GM21619 (cell line): ENCODE measurements at regions not wholly inside any gene's neighbourhood (a gene's known extent, or its start where the extent isn't known, plus 50 kb on each side); places are given as distances from the start of the nearest gene placed in this dataset.
"Not testable (repeated sequence)": the region's sequence is repeated elsewhere in the genome, so short reads cannot be mapped to it uniquely, and the experiment has no call there.

Experiments
- ATAC-seq: cut with Tn5 transposase; IDR thresholded peaks from one replicate; pipeline ENCODE4 v1.9.1; 2021; ENCODE audit not compliant: unreplicated experiment

DNA sequence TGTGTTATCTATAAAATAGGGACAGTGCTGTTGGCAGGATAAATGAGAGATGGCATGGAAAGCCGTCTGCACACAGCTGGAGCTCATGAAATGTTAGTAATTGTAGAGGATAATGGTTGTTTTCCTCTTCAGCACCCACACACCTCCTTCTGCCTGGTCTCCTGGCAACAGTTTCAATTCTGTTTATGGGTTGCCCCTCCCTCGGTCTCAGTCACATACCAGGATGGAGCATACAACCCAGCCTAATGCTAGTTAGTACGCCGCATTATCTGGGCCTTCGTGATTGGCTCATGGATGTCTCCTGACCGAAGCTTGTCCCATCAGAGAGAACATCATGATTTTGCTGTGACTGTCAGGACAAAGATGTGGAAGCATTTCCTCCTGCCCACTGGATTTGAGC, 126.2 kb upstream of the WSCD1 start:
- ATAC-seq: no peak

DNA sequence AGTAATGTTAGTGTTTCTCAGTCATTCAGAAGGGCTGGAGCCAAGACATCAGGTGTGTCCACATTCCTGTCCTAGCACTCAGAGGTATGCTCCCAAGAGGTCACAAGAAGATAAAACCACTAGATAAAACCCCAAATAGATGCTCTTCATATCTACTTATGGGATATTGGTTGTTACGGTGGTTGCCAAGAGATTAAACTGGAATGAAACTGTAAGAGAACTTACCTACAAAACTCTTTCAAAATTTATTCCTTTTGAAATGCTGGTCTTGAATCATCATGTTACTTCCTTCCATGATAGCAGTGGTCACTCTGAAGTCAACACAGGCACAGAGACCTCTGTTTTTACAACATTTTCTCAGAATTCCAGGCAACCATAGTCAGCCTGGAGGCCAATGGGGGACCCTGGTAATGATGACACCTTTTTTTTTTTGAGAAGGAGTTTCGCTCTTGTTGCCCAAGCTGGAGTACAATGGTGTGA, 122.4 kb upstream of the WSCD1 start:
- no peak for ATAC-seq

DNA sequence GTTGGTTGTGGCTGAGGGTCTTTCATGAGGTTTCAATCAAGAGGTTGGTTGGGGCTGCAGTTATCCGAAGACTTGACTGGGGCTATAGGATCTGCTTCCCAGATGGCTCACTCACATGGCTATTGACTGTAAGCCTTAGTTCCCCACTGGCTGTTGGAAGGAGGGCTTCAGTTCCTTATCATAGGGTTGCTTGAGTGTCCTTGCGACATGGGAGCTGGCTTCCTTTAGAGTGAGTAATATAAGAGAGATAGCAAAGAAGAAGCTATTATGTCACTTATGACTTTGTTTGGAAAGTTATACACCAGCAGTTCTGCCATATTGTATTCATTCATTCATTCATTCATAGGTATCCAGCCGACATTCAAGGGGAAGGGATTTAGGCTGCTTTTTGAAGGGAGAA, 121.4 kb upstream of the WSCD1 start:
- ATAC-seq: no peak

DNA sequence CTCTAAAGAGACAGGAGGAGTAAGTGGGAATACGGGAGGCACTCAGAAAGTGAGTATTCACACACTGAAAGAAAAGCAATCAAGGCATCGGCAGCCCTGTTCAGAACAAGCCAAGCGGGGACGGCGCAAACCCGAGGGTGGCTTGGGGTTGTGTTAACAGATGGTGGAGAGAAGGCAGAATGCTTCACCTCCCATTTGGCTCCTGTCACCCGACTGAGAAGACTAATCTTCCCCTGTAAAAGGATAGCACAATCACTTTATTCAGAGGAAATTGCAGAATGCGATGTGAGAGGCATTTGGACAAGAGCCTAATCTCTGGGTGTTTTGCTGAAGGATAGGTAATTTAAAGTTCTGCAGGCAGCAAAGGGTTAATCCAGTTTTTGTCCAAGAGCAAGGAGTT, 119.3 kb upstream of the WSCD1 start:
- ATAC-seq: no peak

DNA sequence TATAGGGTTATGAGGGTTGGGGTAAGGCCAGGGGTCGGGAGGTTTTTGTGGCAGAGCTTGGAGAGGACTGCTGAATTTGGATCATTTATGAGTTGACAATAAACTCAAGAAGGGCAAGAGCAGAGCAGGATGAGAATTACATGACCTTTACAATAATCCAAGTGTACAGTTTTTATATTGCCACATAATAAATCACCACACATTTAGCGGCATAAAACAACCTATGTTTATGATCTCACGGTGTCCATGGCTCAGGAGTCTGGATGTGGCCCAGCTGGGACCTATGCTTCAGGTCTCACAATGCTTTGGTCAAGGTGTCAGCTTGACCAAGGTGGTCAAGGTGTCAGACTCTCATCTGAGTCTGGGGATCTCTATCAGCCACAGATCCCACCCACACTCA, 118.3 kb upstream of the WSCD1 start:
- ATAC-seq: no peak

DNA sequence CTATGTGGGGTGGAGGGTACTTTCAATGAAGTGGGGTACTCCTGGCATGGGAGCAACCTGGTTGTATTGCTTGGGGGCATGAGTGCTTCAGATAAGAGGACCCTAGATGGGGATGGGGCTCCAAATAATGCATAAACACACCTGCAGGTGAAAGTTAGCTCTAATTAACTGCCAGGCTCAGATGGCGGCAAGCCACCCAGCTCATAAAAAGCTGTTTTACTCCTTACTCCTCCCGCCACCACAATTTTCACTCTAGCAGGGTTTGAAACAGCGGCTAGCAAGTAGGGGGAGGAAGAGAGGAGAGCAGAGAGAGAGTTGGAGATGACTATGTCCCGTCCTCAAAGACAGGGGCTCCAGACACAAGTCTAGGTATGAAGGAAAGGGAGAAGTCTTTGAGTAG, 117.7 kb upstream of the WSCD1 start:
- no peak for ATAC-seq

DNA sequence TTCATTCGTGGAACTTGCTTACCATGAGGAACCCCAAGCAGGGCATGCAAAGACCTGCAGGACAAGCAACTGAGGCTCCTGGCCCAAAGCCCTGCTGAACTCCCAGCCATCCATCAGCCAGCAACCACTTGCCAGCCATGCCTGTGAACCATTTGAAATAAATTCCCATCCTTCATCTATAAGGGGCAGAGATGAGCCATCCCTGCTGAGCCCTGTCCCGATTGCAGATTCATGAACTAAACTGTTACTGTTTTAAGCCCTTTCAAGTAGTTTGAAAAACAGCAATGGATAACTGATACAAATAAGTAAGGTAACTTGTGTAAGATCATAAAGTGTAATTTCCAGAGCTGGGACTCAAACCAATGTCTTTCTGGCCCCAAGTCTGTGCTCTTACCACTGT, 114.4 kb upstream of the WSCD1 start:
- no peak for ATAC-seq

DNA sequence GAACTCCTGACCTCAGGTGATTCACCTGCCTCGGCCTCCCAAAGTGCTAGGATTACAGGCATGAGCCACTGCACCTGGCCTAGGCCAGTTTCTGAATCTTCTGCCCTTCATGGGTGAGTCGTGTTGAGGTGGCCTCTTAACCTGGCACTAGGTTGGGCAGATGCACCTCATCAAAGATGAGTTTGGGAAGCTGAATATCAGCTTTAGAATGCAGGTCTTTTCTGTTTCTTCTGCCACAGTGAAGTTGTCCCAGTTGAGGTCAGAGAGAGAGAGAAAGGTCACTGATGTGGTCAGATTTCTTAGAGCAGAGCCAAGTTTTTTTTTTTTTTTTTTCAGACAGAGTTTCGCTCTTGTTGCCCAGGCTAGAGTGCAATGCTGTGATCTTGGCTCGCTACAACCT, 111.3 kb upstream of the WSCD1 start:
- no peak for ATAC-seq

DNA sequence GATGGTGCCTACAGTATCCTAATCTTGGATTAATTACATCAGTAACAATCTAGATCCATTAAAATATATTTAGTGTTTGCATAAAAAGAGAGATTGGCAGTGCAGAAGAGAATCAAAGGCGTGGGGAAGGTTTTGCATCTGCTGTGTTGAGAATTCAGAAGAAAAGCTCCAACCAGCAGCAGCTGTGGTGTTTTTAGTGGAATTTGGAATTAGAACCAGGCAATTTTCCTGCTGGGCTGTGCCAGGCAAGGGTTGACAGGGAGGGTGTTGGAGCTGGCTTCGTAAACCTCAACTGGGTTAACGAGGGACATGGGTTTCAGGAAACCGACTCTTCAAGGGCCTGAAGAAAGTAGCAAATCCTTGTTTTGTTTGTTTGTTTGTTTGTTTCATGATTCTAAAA, 107.8 kb upstream of the WSCD1 start:
- ATAC-seq: no peak

DNA sequence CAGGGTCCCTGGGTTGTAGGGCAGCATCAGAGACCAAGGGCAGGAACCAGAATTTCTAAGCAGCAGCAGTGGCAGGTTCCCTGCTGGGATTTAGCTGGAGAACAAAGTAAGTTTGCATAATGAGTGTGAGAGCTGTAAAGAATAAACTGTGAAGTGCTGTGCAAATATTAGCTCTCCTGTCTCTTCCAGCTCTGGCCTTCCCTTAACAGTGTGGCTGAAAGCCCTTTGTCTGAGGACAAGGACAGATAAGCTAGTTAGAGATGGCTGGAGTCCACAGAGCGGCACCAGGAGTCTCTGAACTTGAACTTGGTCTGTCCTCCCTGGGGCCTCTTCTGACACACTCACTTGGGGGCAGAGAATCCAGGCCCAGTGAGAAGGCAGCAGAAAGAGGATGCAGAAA, 98.2 kb upstream of the WSCD1 start:
- no peak for ATAC-seq

DNA sequence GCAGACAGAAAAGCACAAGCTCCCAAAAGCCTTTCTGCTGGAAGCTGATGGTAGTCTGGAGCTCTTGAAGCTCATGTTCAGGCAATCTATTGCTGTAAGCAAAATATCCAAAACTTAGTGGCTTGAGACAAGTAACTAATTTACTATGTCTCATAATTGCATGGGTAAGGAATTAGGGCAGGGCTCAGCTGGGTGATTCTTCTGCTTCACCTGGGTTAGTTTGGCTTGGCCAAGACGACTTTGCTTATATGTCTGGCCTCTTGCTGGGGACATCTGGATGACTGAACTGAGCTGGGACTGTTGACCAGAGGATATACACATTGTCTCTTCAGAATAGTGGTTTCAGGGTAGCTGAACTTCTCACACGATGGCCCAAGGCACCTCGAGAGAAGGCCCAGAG, 96.8 kb upstream of the WSCD1 start:
- ATAC-seq: no peak

DNA sequence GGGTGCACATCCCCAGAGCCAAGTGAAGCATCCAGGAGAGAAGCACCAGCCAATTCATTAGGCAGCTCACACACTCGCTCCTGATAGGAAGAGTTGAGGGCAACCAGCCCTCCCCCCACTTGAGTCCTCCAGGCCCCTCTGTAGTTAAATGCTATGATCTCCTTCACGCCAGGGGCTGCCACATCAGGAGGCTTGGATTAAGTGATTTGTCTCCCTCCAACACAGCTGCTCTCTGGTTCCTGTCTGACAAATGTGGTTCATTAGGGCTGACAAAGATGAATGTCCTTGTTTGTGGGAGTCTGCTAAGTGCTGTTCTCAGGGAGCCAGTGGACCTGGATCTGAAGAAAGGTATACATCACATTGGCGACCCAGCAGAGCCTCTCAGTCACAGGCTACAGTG, 94.5 kb upstream of the WSCD1 start:
- no peak for ATAC-seq

DNA sequence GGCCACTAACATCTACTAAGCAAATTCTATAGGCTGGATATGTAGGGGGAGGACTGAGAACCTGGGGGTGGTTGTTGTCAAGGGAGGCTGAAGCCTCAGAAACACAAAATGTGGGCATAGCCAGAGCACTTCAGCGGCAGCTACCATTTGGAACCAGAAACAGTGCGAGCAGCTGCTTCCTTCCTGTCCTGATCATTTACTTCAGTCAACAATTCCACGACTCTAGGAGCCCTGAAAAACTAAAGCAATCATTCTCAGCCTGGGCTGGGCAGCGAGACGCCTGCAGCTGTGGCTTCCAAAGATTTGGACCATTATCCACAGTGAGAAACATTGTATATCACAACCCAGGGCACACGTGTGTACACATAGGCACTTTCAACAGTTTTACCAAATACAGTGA, 93.9 kb upstream of the WSCD1 start:
- ATAC-seq: no peak

DNA sequence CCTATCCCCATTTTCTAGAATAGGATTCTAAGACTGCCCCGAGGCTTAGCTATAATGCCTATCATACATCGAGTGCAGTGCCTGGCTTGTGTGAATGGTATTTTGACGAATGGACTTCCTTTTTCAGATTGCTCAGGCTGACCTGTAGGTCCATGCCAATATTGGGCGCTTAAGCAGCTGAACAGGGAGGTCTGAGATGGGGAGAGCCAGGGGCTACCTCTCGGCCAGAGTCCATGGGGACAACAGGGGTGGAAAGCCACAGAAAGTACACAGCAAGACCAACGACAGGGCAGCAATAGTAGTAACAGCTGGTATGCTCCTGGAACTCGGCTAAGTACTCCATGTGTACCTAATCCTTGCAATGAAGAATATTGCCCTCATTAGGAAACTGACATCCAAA, 91.7 kb upstream of the WSCD1 start:
- ATAC-seq: no peak

DNA sequence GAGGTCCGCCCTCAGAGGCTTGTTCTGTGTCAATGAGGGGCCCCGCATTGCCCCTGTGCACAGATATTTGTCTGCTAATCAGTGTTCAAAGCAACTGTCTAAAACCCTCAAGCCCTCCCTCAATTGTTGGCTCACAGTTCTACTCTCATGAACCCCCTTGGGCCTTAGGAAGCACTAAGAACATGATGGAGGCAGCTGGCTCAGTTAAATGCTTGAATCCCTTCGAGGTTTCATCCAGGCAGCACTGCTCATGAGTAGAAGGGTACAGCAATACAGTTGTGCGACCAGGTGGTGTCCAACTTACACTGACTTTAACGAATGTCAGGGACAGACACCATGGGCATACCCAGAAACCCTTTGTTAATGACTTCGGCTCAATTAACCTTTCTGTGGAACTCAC, 89.2 kb upstream of the WSCD1 start:
- no peak for ATAC-seq

DNA sequence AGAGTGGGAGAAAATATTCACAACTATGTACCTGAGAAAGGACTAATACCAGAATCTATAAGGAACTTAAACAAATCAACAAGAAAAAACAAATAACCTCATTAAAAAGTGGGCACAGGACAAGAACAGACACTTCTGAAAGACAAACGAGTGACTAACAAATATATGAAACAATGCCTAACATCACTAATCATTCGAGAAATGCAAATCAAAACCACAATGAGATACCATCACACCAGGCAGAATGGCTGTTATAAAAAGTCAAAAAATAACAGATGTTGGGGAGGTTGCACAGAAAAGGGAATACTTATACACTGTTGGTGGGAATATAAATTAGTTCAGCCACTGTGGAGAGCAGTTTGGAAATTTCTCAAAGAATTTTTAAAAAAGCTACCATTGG, 83.5 kb upstream of the WSCD1 start:
- no peak for ATAC-seq

DNA sequence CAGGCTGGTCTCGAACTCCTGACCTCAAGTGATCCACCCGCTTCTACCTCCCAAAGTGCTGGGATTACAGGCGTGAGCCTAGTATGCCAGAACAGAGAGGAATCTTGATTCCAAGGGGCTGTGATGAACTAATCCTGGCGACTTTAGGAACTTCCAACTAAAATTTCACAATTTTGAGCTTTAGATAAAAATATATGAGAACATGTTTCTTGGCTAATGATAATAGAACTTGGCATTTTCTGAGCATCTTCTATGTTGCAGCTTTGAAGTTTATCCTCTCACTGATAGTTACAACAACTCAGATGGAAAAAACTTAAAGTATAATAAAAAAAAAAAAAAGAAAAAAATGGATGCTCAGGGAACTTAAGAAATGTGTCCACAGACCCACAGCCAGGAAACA, 69.8 kb upstream of the WSCD1 start:
- ATAC-seq: no peak

DNA sequence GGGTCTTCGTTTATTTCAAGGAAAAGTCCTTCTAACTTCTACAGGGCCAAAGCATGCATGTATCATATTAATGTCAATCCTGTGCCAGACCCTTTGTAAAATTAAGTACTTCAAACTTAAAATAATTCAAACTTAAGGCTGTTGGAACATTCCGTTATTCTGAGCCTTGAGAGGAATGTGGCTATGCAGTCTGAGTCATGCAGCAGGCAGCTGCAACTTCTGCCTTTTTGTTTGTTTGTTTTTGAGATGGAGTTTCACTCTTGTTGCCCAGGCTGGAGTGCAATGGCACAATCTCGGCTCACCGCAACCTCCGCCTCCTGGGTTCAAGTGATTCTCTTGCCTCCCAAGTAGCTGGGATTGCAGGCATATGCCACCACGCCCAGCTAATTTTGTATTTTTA, 67.0 kb upstream of the WSCD1 start:
- not testable (repeated sequence) for ATAC-seq

DNA sequence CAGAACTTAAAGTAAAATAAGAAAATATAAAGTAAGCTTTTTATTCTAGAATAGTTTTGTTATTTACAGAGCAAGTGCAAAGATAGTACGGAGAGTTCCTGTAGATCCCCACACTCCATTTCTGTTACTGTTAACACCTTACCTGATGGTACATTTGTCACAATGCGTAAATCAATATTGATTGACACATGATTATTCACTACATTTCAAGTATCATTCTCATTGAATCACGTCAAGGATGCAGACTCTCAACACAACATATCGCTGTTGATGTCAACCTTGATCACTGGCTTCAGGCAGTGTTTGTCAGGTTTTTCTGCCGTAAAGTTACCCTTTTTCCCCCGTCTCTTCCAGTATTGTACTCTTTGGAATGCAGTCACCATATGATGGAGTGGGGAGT, 64.2 kb upstream of the WSCD1 start:
- ATAC-seq: no peak

DNA sequence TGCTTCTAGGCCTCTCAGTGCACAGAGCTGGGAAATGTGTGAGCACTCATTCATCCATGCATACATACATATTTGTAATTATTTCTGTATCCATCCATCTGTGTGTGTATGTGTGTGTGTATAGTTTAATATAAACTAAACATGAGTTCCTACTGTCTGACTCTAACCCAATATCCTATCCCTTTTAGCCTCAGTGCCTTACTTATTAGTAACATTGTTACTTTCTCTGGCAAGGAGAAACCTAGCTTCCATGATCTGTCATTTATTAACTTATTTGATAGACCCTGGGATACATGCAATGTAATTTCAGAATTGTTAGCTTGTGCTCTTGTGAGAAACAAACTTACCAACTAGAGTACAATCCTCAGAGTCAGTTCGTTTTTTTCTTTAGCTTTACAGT, 59.0 kb upstream of the WSCD1 start:
- ATAC-seq: no peak

DNA sequence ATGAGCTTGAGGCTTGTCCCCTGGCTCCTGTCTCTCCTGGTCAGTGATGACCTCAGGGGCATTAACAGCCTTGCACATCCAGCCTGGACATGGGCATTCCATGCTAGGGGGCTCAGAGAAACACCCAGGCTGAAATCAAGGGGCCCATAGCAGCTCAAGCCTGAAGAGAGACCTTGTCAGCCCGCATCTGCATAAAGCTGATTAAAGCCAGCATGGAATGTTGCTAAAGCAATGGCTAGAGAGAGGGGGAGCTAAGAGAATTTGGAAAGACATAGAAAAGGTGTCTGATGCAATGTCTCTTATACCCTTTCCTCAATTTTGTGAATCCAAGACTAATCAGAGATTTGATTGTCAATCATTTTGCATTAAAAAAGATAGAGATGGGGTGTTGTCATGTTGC, 51.4 kb upstream of the WSCD1 start:
- no peak for ATAC-seq

DNA sequence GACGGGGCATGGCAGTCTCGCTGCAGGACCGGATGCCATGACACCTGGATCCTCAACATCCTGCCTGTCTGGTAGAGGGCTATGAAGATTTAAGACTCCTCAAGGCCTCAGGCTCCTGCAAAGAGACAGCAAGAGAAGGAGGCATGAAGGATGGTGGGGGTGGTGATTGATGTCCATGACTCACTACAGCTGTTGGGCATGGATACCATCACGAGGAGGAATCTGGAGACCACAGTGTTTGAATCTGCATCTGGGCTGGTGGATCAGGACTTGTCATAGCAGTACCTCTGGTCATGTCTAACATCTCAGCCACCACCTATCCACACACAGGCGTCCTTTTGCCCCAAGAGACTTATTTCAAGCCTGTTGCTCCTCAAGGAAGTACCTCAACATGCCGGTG, 50.2 kb upstream of the WSCD1 start:
- no peak for ATAC-seq

DNA sequence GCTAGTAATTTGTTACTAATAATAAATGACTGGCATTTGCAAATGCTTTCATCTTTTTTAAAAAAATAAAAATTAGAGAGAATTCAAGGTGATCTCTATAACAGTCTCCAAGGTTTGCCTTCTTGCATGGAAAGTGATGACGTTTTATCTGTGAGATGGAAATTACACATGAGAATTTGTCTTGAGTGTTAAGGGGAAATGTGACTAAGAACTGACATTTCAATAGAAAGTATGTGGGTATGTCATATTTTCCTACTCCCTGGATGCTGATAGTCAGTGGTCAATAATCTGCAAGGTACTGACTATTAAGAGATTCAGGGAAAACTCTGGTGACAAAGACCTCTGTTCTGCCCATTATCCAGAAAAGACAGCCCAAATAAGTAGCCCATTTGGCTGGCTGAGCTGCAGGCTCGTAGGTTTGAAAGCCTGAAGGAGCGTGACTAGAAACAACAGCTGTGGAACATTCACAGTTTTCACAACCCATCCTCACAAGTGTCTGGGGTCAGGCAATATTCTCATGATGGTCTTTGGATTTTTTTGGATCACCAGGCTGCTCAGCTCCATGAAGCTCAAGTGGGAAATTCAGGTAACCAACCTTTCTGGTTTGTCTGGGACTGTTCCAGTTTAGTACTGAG, 49.7 kb upstream of the WSCD1 start:
- ATAC-seq: no peak
